ENCODE measurements at regions not wholly inside any gene's neighbourhood (a gene's known extent, or its start where the extent isn't known, plus 50 kb on each side); places are given as distances from the start of the nearest gene placed in this dataset.

DNA sequence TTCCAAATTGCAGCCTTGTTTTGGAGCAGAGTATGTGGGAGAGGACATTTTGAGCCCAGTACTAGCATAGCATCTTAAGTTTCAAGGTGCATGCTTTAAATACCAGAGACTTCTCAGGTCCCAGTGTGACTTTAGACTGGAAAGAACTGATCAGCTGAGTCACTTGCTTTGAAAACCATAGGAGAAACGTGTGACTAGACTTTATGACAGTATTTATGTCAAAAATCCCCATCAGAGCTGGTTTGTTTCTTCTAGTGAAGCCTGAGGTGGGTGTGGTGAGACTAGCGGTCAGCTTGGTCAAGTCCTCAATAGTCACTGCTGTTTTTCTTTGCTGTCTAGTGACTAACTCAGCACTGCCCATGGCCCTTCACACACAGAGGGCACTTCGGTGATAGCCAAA, 724.2 kb downstream of the GATA3 start:
- TF ChIP-seq POLR2A (IDR thresholded peaks at IDR 0.05) = no peak
- TF ChIP-seq, protein P1, sequence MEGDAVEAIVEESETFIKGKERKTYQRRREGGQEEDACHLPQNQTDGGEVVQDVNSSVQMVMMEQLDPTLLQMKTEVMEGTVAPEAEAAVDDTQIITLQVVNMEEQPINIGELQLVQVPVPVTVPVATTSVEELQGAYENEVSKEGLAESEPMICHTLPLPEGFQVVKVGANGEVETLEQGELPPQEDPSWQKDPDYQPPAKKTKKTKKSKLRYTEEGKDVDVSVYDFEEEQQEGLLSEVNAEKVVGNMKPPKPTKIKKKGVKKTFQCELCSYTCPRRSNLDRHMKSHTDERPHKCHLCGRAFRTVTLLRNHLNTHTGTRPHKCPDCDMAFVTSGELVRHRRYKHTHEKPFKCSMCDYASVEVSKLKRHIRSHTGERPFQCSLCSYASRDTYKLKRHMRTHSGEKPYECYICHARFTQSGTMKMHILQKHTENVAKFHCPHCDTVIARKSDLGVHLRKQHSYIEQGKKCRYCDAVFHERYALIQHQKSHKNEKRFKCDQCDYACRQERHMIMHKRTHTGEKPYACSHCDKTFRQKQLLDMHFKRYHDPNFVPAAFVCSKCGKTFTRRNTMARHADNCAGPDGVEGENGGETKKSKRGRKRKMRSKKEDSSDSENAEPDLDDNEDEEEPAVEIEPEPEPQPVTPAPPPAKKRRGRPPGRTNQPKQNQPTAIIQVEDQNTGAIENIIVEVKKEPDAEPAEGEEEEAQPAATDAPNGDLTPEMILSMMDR (IDR thresholded peaks at IDR 0.05) = no peak

All from esophagus squamous epithelium (tissue), 4 donors.